ENCODE measurements at regions not wholly inside any gene's neighbourhood (a gene's known extent, or its start where the extent isn't known, plus 50 kb on each side); places are given as distances from the start of the nearest gene placed in this dataset.

DNA sequence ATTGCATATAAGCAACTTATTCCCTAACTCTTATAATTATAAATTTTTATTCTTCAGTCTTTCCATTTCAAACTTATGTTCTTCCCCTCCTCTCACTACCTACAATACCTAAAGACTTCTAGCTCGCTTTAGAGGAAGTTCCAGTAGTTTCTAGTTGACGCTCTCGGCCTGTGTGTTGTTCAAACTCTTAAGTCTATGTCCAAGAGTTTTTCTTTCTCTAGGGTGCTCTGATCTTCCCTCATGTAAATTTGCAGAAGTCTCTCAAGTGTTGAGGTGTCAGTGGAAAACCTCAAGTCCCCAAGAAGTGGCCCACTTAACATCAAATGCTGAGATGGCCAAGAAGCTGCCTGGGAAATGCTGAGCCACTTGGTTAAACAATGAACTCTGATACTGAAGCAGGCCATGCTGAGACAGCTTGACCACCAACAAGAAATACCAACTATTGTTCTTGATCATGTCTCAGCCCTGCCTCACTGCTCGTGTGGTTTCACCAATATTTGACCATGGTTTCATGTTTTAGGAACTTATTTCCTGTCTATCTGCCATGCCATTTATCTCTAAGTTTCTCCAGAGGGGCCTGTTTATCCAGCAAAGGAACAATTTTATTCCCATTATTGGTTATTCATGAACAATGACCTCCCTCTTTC lies 100.9 kb upstream of the TCF21 start:
- TF ChIP-seq EZH2 (IDR thresholded peaks at IDR 0.05): no peak
- TF ChIP-seq, protein P1, sequence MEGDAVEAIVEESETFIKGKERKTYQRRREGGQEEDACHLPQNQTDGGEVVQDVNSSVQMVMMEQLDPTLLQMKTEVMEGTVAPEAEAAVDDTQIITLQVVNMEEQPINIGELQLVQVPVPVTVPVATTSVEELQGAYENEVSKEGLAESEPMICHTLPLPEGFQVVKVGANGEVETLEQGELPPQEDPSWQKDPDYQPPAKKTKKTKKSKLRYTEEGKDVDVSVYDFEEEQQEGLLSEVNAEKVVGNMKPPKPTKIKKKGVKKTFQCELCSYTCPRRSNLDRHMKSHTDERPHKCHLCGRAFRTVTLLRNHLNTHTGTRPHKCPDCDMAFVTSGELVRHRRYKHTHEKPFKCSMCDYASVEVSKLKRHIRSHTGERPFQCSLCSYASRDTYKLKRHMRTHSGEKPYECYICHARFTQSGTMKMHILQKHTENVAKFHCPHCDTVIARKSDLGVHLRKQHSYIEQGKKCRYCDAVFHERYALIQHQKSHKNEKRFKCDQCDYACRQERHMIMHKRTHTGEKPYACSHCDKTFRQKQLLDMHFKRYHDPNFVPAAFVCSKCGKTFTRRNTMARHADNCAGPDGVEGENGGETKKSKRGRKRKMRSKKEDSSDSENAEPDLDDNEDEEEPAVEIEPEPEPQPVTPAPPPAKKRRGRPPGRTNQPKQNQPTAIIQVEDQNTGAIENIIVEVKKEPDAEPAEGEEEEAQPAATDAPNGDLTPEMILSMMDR (IDR thresholded peaks at IDR 0.05): no peak

Measured in neural progenitor cell (in vitro differentiated cells).